ENCODE measurements at regions not wholly inside any gene's neighbourhood (a gene's known extent, or its start where the extent isn't known, plus 50 kb on each side); places are given as distances from the start of the nearest gene placed in this dataset.

DNA sequence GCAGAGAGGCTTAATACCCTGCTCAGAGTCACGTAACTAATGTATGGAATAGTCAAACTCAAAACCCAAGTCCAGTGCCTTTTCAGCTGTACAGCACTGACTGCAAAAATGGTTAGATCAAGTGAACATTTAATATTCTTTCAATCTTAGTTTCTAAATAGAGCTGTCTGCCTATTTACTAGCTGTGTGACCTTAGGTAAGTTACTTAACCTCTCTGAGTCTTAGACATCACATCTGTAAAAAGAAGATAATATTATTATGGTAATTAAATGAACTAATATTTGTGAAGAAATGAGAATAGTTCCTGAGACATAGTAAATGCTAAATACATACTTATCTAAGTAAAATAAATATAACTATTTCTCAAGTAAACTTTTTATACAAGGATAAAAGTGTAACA, 235.5 kb downstream of the SAMD5 start (continued):
- TF ChIP-seq ZNF274 (IDR thresholded peaks at IDR 0.05; ENCODE audit: low read depth, low read length) (no peak), RAD21 (IDR thresholded peaks at IDR 0.05; ENCODE audit: low read depth) (no peak)

DNA sequence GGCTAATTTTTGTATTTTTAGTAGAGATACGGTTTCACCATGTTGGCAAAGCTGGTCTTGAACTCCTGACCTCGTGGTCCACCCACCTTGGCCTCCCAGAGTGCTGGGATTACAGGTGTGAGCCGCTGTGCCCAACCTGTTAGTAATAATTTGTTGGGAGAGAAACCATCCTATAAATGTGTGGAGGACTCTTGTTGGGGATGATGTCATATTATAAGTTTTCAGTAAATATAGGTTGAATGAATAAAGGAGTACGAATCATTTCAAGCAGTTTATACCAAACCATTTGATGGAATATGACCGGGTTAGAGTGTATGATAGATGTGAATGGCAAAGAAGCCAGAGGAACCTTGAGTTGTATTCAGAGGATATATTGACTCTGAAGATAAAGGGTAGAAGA, 240.8 kb downstream of the SAMD5 start:
- ATAC-seq (no peak), DNase-seq (ENCODE audit: low read depth, low spot score) (no peak)
- Histone ChIP-seq H3K4me1 (ENCODE audit: control insufficient read depth in 1 of 2, insufficient read depth in 2 of 2, low read length in 2 of 2) (no peaks in the 10 kb centered on the region), H4K20me1 (ENCODE audit: insufficient read depth) (no peaks in the 10 kb centered on the region), H3K4me2 (ENCODE audit: low read length) (no peak overlapping the region), H3K79me2 (ENCODE audit: insufficient read depth, low read length) (no peaks in the 10 kb centered on the region), H3K9me2 (ENCODE audit: insufficient read depth) (no peaks in the 10 kb centered on the region), H3K36me3 (ENCODE audit: control insufficient read depth in 1 of 2, insufficient read depth in 2 of 2, low read length in 2 of 2) (no peaks in the 10 kb centered on the region), H3K27ac (ENCODE audit: low read depth, low read length) (no peak overlapping the region), H3K9ac (ENCODE audit: low read length) (no peak overlapping the region), H3K27me3 (ENCODE audit: insufficient read depth, low read length) (no peaks in the 10 kb centered on the region), H2AFZ (ENCODE audit: low read depth, low read length, poor library complexity, severe bottlenecking) (no peak overlapping the region), H3K4me3 (replicated peaks in 1 of 2; ENCODE audit: low read depth in 1 of 2, low read length in 2 of 2) (no peak overlapping the region), H3K9me3 (ENCODE audit: control insufficient read depth in 1 of 2, insufficient read depth in 1 of 2, low read depth in 1 of 2, low read length in 2 of 2) (no peaks in the 10 kb centered on the region)
- ChIA-PET POLR2A (no interaction called here), RAD21 (ENCODE audit: low non-redundant PET in 1 of 2, low total read pairs in 2 of 2, uncharacterized antibody in 2 of 2, unreplicated experiment in 2 of 2) (no interaction called here), CTCF (no interaction called here)
- BruUV-seq (replicated peaks) = no TSS peak
- TF ChIP-seq, protein P1, sequence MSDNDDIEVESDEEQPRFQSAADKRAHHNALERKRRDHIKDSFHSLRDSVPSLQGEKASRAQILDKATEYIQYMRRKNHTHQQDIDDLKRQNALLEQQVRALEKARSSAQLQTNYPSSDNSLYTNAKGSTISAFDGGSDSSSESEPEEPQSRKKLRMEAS (IDR thresholded peaks at IDR 0.05) = no peak
- TF ChIP-seq TCF7L2 (IDR thresholded peaks at IDR 0.05; ENCODE audit: borderline replicate concordance, extremely low read depth, insufficient read depth, insufficient read length) (no peak), POLR2A (IDR thresholded peaks at IDR 0.05; ENCODE audit: borderline replicate concordance, extremely low read depth, insufficient read depth, insufficient read length) (no peak), ZFX (IDR thresholded peaks at IDR 0.05) (no peak), EZH2 (IDR thresholded peaks at IDR 0.05) (no peak), CBX3 (IDR thresholded peaks at IDR 0.05; ENCODE audit: low read depth) (no peak), ZNF274 (IDR thresholded peaks at IDR 0.05; ENCODE audit: low read depth, low read length) (no peak), EGR1 (IDR thresholded peaks at IDR 0.05; ENCODE audit: low read depth) (no peak), ELF1 (IDR thresholded peaks at IDR 0.05; ENCODE audit: borderline replicate concordance, low read depth) (no peak), RAD21 (IDR thresholded peaks at IDR 0.05; ENCODE audit: low read depth) (no peak), YY1 (IDR thresholded peaks at IDR 0.05; ENCODE audit: extremely low read depth, insufficient replicate concordance, low read depth, low read length) (no peak), EZH2phosphoT487 (IDR thresholded peaks at IDR 0.05; ENCODE audit: borderline replicate concordance) (no peak)
- TF ChIP-seq, protein P2, sequence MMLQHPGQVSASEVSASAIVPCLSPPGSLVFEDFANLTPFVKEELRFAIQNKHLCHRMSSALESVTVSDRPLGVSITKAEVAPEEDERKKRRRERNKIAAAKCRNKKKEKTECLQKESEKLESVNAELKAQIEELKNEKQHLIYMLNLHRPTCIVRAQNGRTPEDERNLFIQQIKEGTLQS (IDR thresholded peaks at IDR 0.05) = no peak
- TF ChIP-seq, protein P3, sequence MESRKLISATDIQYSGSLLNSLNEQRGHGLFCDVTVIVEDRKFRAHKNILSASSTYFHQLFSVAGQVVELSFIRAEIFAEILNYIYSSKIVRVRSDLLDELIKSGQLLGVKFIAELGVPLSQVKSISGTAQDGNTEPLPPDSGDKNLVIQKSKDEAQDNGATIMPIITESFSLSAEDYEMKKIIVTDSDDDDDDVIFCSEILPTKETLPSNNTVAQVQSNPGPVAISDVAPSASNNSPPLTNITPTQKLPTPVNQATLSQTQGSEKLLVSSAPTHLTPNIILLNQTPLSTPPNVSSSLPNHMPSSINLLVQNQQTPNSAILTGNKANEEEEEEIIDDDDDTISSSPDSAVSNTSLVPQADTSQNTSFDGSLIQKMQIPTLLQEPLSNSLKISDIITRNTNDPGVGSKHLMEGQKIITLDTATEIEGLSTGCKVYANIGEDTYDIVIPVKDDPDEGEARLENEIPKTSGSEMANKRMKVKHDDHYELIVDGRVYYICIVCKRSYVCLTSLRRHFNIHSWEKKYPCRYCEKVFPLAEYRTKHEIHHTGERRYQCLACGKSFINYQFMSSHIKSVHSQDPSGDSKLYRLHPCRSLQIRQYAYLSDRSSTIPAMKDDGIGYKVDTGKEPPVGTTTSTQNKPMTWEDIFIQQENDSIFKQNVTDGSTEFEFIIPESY (IDR thresholded peaks at IDR 0.05; ENCODE audit: extremely low read depth, insufficient replicate concordance, low read length) = no peak
- TF ChIP-seq, protein P4, sequence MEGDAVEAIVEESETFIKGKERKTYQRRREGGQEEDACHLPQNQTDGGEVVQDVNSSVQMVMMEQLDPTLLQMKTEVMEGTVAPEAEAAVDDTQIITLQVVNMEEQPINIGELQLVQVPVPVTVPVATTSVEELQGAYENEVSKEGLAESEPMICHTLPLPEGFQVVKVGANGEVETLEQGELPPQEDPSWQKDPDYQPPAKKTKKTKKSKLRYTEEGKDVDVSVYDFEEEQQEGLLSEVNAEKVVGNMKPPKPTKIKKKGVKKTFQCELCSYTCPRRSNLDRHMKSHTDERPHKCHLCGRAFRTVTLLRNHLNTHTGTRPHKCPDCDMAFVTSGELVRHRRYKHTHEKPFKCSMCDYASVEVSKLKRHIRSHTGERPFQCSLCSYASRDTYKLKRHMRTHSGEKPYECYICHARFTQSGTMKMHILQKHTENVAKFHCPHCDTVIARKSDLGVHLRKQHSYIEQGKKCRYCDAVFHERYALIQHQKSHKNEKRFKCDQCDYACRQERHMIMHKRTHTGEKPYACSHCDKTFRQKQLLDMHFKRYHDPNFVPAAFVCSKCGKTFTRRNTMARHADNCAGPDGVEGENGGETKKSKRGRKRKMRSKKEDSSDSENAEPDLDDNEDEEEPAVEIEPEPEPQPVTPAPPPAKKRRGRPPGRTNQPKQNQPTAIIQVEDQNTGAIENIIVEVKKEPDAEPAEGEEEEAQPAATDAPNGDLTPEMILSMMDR (IDR thresholded peaks at IDR 0.05 in 2 of 3, conservative IDR thresholded peaks at IDR 0.05 in 1 of 3; ENCODE audit: borderline replicate concordance in 1 of 3, insufficient read depth in 1 of 3, low read depth in 2 of 3, low read length in 2 of 3) = no peak
- intact Hi-C loops (cut with micrococcal nuclease) = no loop called here
